SK-N-MC (cell line): ENCODE measurements at regions not wholly inside any gene's neighbourhood (a gene's known extent, or its start where the extent isn't known, plus 50 kb on each side); places are given as distances from the start of the nearest gene placed in this dataset.

Experiments
- EZH2 ChIP-seq: fragments of 200-600 bp; sonication (generic); IDR thresholded peaks from one replicate; pipeline ENCODE4 v1.6.1; 2017; ENCODE audit warnings: antibody characterized with exemption
- POLR2AphosphoS5 ChIP-seq: IDR thresholded peaks from 2 replicates; pipeline ENCODE4 v1.6.1; 2012; ENCODE audit warnings: mild to moderate bottlenecking, low read depth, low read length, borderline replicate concordance

DNA sequence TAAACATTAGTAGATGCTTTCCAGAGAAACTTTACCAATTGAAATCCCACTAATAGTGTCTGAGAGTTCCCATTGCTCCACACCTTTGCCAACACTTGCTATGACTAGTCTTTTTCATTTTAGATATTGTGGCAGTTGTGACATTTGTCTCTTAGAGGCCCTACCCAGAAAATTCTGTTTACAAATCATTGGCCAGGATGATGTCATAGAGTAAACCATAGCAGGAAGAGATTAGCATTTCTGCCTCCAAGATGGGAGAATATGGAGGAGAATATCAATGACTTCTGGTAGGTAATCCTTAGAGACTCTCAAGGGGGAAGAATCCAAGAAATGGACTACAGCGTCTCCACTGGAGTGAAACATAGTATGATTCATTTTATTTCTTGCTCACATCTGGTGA lies 291.0 kb upstream of the CNTN3 start:
- TF ChIP-seq EZH2, result no peak
- no peak for TF ChIP-seq POLR2AphosphoS5
